Ishikawa (cell line): ENCODE measurements at regions not wholly inside any gene's neighbourhood (a gene's known extent, or its start where the extent isn't known, plus 50 kb on each side); places are given as distances from the start of the nearest gene placed in this dataset.

Source experiments
- CEBPB ChIP-seq: IDR thresholded peaks from 2 replicates; pipeline ENCODE4 v1.6.1; 2012
- EGR1 ChIP-seq: IDR thresholded peaks from 2 replicates; pipeline ENCODE4 v1.6.1; 2012
- EP300 ChIP-seq: IDR thresholded peaks from 2 replicates; pipeline ENCODE4 v1.6.1; 2012; ENCODE audit warnings: borderline replicate concordance
- RAD21 ChIP-seq: IDR thresholded peaks from 2 replicates; pipeline ENCODE4 v1.6.1; 2012; ENCODE audit warnings: low read depth
- REST ChIP-seq: IDR thresholded peaks from 2 replicates; pipeline ENCODE4 v1.6.1; 2012; ENCODE audit warnings: low read depth, mild to moderate bottlenecking
- TAF1 ChIP-seq: IDR thresholded peaks from 2 replicates; pipeline ENCODE4 v1.6.1; 2012; ENCODE audit warnings: low read depth, mild to moderate bottlenecking
- TCF12 ChIP-seq: IDR thresholded peaks from 2 replicates; pipeline ENCODE4 v1.6.1; 2012; ENCODE audit warnings: low read depth
- TEAD4 ChIP-seq: IDR thresholded peaks from 2 replicates; pipeline ENCODE4 v1.6.1; 2012
- USF1 ChIP-seq: IDR thresholded peaks from 2 replicates; pipeline ENCODE4 v1.6.1; 2012
- YY1 ChIP-seq: IDR thresholded peaks from 2 replicates; pipeline ENCODE4 v1.6.1; 2012; ENCODE audit warnings: low read depth
- TF ChIP-seq, protein P1 (sequence below): IDR thresholded peaks from 2 replicates; pipeline ENCODE4 v1.6.1; 2012

- TF ChIP-seq CEBPB (no peak), TCF12 (no peak), RAD21 (no peak), YY1 (no peak), EP300 (no peak), EGR1 (no peak), USF1 (no peak), TAF1 (no peak), REST (no peak), TEAD4 (no peak)
- TF ChIP-seq, protein P1, sequence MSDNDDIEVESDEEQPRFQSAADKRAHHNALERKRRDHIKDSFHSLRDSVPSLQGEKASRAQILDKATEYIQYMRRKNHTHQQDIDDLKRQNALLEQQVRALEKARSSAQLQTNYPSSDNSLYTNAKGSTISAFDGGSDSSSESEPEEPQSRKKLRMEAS = no peak
These were observed 108.8 kb downstream of the RND3 start for GRCh38 chr2:150378686-150379085.
